ENCODE measurements at regions not wholly inside any gene's neighbourhood (a gene's known extent, or its start where the extent isn't known, plus 50 kb on each side); places are given as distances from the start of the nearest gene placed in this dataset.

- TF ChIP-seq CTCF (IDR thresholded peaks at IDR 0.05) (no peak), POLR2A (IDR thresholded peaks at IDR 0.05) (no peak)
These were observed 131.5 kb downstream of the HS3ST1 start for GRCh38 chr4:11297201-11297600.
